HG02938 (cell line): ENCODE measurements at regions not wholly inside any gene's neighbourhood (a gene's known extent, or its start where the extent isn't known, plus 50 kb on each side); places are given as distances from the start of the nearest gene placed in this dataset.

Experiments
- ATAC-seq: cut with Tn5 transposase; IDR thresholded peaks from one replicate; pipeline ENCODE4 v1.9.1; 2021; ENCODE audit warnings: mild to moderate bottlenecking, moderate library complexity; ENCODE audit not compliant: unreplicated experiment

GRCh38 chr7:79593866-79594301, 140.4 kb upstream of the MAGI2 start:
- ATAC-seq: no peak

- no peak for ATAC-seq
These were observed 137.6 kb upstream of the MAGI2 start for GRCh38 chr7:79590916-79591623.

GRCh38 chr7:79590391-79590790, 136.9 kb upstream of the MAGI2 start:
- ATAC-seq: no peak

- no peak for ATAC-seq
These were observed 117.4 kb upstream of the MAGI2 start for GRCh38 chr7:79570903-79571302.

DNA sequence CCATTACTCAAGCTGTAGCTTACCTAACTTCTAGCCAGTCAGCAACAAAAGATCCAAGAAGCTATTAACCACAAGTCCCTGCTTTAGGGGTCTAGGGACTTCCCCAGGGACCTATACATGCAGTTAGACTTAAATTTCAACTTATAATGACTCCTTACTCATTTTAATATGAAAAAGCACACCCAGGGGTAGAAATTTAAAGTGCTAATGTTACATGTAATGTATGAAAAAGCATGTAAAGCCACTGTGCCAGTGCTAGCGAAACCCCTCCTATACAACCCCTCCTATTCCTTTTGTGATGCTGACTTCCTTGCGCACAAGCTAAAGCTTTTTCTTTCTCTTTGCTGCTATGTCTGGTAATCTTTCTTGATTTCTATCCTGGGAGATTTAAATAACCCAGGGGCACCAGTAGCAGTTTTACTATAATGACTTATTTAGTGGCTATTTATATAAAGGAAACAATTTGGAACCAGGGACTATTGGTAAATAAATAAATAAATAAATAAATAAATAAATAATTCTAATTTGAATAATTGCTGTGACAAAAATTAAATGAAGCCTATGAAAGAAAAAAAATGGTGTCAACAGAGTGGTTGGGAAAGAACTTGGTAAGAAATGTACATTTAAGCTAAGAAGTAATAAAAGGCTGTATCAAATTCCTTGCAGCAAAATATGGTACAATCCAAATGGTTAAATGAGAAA, 110.5 kb upstream of the MAGI2 start:
- no peak for ATAC-seq

DNA sequence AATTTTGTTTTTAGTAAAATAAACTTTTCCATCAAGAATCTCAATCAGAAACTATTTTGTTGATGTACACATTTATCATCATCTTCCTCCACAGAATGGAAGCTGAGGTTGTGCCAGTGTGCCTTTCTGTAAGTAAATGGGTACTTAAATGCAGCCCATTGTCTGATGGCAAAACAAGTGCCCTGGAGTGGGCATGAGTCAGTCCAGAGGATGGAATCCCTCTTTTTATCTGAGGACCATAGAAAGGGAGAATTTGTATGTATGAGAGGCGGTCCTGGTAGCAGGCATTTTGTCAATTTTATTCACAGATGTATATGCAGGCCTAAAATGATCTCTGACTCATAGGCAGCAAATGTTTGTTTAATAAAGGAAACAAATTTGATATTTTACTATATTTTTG, 102.1 kb upstream of the MAGI2 start:
- no peak for ATAC-seq

- ATAC-seq: no peak
These were observed 100.5 kb upstream of the MAGI2 start for GRCh38 chr7:79553811-79554555.

DNA sequence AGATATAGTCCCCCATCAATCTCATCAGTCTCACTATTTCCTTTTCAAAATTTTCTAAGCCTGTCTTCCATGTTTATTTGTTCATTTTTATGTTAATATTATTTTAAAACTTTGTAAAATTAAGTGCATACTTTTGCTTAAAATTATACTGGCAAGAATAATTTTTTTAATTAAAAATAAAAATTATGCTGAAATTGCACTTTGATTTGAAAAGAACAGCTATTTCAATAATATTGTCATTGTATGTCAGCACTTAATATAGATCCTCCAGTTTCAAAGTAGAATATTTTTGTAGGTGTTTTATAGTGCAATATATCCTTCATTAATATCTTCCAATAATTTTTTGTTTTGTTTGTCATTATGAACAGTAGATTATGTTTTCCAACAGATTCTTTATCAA, 99.0 kb upstream of the MAGI2 start:
- ATAC-seq: no peak

DNA sequence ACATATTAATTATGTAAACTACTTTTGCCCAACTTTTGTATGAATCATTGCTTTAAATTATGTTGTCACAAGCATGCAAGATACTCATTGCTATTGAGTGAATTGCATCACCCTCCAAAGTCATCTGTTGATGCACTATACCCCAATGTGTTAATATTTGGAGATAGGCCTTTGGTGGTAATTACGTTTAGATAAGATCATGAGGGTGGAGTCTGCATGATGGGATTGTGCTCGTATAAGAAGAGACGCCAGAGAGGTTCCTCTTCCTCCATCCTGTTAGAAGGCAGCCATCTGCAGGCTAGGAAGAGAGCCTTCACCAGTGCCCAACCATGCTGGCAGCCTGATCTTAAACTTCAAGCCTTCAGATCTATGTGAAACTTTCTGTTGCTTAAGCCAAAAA, 95.3 kb upstream of the MAGI2 start:
- ATAC-seq: no peak

GRCh38 chr7:79547132-79547531, 93.7 kb upstream of the MAGI2 start:
- ATAC-seq: no peak

DNA sequence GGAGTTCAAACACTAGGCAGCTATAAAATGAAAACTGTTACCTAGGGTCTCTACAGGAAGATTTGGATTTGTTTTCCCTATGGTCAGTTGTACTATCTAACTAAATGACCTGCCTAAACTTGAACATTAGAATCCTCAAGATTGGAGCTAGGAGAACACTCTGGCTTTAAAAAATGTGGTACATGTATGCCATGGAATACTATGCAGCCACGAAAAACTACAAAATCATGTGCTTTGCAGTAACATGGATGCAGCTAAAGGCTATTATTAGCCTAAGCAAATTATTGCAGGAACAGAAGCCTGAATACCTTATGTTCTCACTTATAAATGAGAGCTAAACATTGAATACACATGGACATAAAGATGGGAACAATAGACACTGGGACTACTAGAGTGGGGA, 87.1 kb upstream of the MAGI2 start:
- ATAC-seq: no peak

GRCh38 chr7:79534128-79534527, 80.7 kb upstream of the MAGI2 start:
- ATAC-seq: no peak

GRCh38 chr7:79531905-79532664, 78.6 kb upstream of the MAGI2 start:
- no peak for ATAC-seq

- no peak for ATAC-seq
These were observed 77.6 kb upstream of the MAGI2 start for GRCh38 chr7:79531116-79531515.

- no peak for ATAC-seq
These were observed 76.4 kb upstream of the MAGI2 start for GRCh38 chr7:79529881-79530235.

DNA sequence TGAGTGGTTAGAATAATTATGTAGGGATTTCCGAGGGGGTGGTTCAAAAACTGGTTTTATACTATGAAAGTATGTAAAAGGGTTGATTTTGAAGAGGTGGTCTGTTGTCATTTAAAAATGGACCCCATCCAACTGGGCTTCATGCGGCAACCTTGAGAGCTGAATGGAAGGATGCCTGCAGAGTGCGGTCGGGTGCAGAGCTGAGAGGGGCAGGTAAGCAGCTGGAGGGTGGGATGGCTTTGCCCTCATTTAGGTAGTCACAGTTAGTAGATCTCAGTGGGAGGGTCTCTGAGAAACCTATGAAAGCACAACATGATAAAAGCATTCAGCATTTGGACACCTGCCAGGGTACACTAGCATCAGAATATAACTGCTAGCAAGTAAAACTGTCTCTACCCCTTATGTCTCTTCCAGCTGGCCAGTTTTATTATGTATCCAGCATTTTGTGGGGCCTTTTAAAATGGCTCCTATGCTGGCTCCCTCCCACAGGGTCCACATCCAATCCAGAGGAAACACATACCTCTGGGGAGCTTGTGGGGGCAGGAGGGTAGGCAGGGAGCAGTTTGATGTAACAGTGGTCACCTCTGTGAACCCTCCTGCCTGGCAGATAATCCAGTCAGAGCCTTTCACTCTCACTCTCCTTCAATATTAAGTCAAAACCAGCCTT, 75.9 kb upstream of the MAGI2 start:
- no peak for ATAC-seq

DNA sequence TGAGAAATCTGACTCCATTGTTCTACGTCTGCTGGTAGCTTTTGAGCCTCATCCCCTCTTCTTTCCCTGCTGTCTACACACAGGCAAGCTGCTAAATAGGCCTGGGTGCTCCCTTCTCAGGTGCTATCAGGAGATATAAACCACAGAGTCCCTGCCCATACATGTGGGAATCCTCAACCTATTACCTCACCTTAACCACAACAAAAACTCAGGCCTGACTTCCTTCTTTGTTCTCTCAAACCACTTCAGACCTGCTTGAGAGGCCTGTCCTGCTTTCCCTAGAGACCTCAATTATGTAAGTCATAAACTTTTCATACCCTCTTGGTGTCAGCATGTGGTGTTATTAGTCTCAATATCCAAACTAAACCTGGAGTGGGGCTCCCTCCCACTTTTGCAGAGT, 75.0 kb upstream of the MAGI2 start:
- no peak for ATAC-seq

DNA sequence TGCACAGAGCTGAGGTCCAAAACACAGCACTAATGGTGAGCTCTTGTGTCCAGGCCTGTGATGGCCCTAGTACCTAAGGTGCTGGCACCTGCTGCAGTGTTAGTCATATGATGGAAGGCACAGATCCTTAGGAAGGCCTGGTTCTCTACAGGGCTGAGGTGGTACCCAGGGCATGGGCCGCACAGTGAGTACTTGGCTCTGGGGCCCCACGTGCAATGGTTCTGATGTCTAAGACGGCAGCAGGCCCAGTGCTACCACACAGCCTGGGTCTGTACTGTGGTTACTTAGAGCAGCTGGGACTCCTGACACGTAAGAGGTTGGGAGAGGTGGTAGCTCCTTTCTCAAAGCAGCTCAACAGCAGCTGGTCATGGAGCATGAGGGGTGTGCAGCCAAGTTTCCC, 70.6 kb upstream of the MAGI2 start:
- ATAC-seq: no peak

- ATAC-seq: no peak
These were observed 70.0 kb upstream of the MAGI2 start for GRCh38 chr7:79523436-79523835.

DNA sequence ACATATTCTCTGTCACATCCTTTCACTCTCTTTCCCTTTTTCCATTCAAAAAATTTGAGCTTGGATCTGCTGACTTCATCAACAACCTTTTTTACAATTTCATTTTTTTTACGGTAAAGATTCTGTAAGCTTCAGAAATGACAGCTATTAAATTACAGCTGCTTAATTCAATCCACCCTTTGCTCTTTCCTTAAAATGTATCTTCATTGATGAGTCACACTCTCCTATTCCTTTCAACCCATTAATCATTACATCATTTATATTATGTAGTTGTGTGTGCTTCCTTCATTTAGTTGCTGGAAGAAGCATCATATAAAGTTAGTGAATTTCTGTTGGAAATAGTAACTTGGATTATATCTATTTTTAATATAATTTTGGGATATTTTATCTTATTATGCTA, 67.1 kb upstream of the MAGI2 start:
- ATAC-seq: no peak

- no peak for ATAC-seq
These were observed 61.9 kb upstream of the MAGI2 start for GRCh38 chr7:79515358-79515757.
